ENCODE measurements at regions not wholly inside any gene's neighbourhood (a gene's known extent, or its start where the extent isn't known, plus 50 kb on each side); places are given as distances from the start of the nearest gene placed in this dataset.
"Not testable (repeated sequence)": the region's sequence is repeated elsewhere in the genome, so short reads cannot be mapped to it uniquely, and the experiment has no call there.

DNA sequence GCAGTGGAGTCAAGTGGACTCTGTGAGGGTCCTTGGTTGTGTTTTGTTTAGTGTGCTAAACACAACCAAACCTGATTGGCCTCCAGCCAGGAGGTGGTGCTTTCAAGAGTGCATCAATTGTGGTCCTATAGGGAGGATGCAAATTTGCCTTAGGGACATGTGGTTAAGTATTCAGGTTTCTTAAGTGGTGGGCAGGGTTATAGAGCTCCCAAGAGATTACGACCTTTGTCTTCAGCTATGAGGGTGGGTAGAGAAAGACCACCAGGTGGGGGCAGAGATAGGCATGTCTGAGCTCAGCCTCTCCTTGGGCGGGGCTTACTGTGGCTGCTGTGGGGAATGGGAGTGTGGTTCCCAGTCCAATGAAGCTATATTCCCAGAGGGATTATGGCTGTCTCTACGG lies 186.6 kb downstream of the SQOR start:
- Histone ChIP-seq H3K4me3 (no peak overlapping the region), H3K9me3 (no peaks in the 10 kb centered on the region), H3K4me2 (no peak overlapping the region), H3K27ac (no peak overlapping the region), H3K4me1 (no peaks in the 10 kb centered on the region)
- no peak for DNase-seq (ENCODE audit: low read depth in 1 of 2, low spot score in 1 of 2)
- no peak for FAIRE-seq
- ChIA-PET POLR2A (no interaction called here), CTCF (no interaction called here)
- 0% methylated on average over 3 of the region's 3 CpGs for WGBS (ENCODE audit: missing lambda C conversion rate)
- ATAC-seq = no peak
- TF ChIP-seq ZFP36 (IDR thresholded peaks at IDR 0.05; ENCODE audit: borderline replicate concordance, partially characterized antibody) (no peak), NR3C1 (IDR thresholded peaks at IDR 0.05) (no peak), RNF2 (IDR thresholded peaks at IDR 0.05; ENCODE audit: borderline replicate concordance, low read depth) (no peak), HOXB5 (CRISPR knock-in tag; IDR thresholded peaks at IDR 0.05) (no peak), KDM5A (IDR thresholded peaks at IDR 0.05) (no peak), RFX5 (IDR thresholded peaks at IDR 0.05) (no peak), CEBPB (IDR thresholded peaks at IDR 0.05) (no peak), FOSB (CRISPR knock-in tag; IDR thresholded peaks at IDR 0.05) (no peak)
- TF ChIP-seq, protein P1, sequence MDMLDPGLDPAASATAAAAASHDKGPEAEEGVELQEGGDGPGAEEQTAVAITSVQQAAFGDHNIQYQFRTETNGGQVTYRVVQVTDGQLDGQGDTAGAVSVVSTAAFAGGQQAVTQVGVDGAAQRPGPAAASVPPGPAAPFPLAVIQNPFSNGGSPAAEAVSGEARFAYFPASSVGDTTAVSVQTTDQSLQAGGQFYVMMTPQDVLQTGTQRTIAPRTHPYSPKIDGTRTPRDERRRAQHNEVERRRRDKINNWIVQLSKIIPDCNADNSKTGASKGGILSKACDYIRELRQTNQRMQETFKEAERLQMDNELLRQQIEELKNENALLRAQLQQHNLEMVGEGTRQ (IDR thresholded peaks at IDR 0.05) = no peak

DNA sequence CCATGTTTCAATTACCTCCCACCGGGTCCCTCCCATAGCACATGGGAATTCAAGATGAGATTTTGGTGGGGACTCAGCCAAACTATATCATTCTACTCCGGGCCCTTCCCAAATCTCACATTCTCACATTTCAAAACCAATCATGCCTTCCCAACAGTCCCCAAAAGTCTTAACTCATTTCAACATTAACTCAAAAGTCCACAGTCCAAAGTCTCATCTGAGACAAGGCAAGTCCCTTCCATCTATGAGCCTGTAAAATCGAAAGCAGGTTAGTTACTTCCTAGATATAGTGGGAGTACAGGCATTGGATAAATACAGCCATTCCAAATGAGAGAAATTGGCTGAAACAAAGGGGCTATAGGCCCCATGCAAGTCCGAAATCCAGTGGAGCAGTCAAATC lies 188.1 kb downstream of the SQOR start:
- DNase-seq (ENCODE audit: low read depth in 1 of 2, low spot score in 1 of 2); FAIRE-seq; H3K27ac ChIP-seq; POLR2A ChIA-PET; ATAC-seq; H3K4me1 ChIP-seq; H3K9me3 ChIP-seq; H3K4me3 ChIP-seq; CTCF ChIA-PET; H3K4me2 ChIP-seq: not testable (repeated sequence)
- WGBS (ENCODE audit: missing lambda C conversion rate) = 8% methylated on average over 4 of the region's 4 CpGs

DNA sequence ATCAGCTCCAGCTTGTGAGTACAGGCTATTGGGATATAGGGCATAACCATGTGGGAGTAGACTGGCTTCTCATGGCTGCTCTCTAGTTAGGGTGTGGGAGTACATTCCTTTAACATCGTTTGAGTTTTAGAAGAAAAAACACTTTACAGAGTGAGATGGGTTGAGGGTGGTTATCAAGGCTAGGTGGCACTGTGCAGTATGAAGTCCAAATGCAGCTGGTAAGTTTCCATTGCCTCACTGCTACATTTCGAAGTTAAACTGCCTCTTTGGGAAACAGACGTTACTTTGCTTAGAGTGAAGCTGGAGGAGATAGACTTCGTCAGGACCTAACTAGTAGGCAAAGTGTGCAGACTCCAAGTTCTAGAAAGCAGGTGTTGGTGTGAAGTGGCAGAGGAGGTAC lies 192.4 kb downstream of the SQOR start:
- no peak for ATAC-seq
- no peak for DNase-seq (ENCODE audit: low read depth in 1 of 2, low spot score in 1 of 2)
- TF ChIP-seq RCOR1 (IDR thresholded peaks at IDR 0.05; ENCODE audit: low read depth, low read length) = no peak
- TF ChIP-seq, protein P2, sequence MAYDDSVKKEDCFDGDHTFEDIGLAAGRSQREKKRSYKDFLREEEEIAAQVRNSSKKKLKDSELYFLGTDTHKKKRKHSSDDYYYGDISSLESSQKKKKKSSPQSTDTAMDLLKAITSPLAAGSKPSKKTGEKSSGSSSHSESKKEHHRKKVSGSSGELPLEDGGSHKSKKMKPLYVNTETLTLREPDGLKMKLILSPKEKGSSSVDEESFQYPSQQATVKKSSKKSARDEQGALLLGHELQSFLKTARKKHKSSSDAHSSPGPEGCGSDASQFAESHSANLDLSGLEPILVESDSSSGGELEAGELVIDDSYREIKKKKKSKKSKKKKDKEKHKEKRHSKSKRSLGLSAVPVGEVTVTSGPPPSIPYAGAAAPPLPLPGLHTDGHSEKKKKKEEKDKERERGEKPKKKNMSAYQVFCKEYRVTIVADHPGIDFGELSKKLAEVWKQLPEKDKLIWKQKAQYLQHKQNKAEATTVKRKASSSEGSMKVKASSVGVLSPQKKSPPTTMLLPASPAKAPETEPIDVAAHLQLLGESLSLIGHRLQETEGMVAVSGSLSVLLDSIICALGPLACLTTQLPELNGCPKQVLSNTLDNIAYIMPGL (CRISPR knock-in tag; IDR thresholded peaks at IDR 0.05; ENCODE audit: borderline replicate concordance) = no peak
- TF ChIP-seq, protein P3, sequence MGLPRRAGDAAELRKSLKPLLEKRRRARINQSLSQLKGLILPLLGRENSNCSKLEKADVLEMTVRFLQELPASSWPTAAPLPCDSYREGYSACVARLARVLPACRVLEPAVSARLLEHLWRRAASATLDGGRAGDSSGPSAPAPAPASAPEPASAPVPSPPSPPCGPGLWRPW (IDR thresholded peaks at IDR 0.05) = no peak
- TF ChIP-seq POLR2A (IDR thresholded peaks at IDR 0.05; ENCODE audit: low read length) = no peak
- no peak for TF ChIP-seq CBX8 (IDR thresholded peaks at IDR 0.05)
- no peak for TF ChIP-seq RNF2 (IDR thresholded peaks at IDR 0.05; ENCODE audit: borderline replicate concordance, low read depth)
- no peak for TF ChIP-seq HOXA7 (CRISPR knock-in tag; IDR thresholded peaks at IDR 0.05)
- TF ChIP-seq HOXB13 (CRISPR knock-in tag; IDR thresholded peaks at IDR 0.05; ENCODE audit: low read depth) = no peak
- no peak for TF ChIP-seq NFE2L2 (conservative IDR thresholded peaks at IDR 0.05; ENCODE audit: low read length)
- no peak for TF ChIP-seq FOXS1 (CRISPR knock-in tag; IDR thresholded peaks at IDR 0.05)
- no peak for TF ChIP-seq TP53 (CRISPR knock-in tag; IDR thresholded peaks at IDR 0.05)
- no peak for TF ChIP-seq TFCP2L1 (CRISPR knock-in tag; IDR thresholded peaks at IDR 0.05)
- TF ChIP-seq JUN (IDR thresholded peaks at IDR 0.05) = no peak
- no peak for TF ChIP-seq HOXB5 (CRISPR knock-in tag; IDR thresholded peaks at IDR 0.05)
- no peak for TF ChIP-seq PHF8 (IDR thresholded peaks at IDR 0.05; ENCODE audit: borderline replicate concordance, low read depth)
- TF ChIP-seq, protein P4, sequence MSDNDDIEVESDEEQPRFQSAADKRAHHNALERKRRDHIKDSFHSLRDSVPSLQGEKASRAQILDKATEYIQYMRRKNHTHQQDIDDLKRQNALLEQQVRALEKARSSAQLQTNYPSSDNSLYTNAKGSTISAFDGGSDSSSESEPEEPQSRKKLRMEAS (IDR thresholded peaks at IDR 0.05) = no peak
- no peak for TF ChIP-seq KDM5A (IDR thresholded peaks at IDR 0.05)
- CTCF ChIA-PET = interaction anchor here (1.2 kb wide), 1 partner anchor 24 kb away, joined by 4 read pairs; no protein-coding TSS in a partner anchor
- H3K4me1 ChIP-seq = no peaks in the 10 kb centered on the region
- H3K4me2 ChIP-seq = no peak overlapping the region
- WGBS (ENCODE audit: missing lambda C conversion rate) = 4% methylated on average over 4 of the region's 4 CpGs
- no peak overlapping the region for H3K27ac ChIP-seq
- no peak overlapping the region for H3K4me3 ChIP-seq
- no peaks in the 10 kb centered on the region for H3K9me3 ChIP-seq
- POLR2A ChIA-PET = no interaction called here
- FAIRE-seq = no peak

All from A549 (cell line).